Calu3 (cell line): ENCODE measurements at regions not wholly inside any gene's neighbourhood (a gene's known extent, or its start where the extent isn't known, plus 50 kb on each side); places are given as distances from the start of the nearest gene placed in this dataset.

Experiments
- BruUV-seq: library from RNA; stranded (reverse); fragments of 400-500 nt; replicated peaks from 2 replicates; lab custom pipeline; 2021; lab: Mats Ljungman, UMichigan
- CTCF ChIA-PET: fragments of 300-600 bp; sonication (Branson Sonifier 250); formaldehyde crosslinking; loops from one replicate; lab custom pipeline; 2022; ENCODE audit warnings: antibody characterized with exemption; lab: Charles Lee
- DNase-seq: peaks from one replicate; pipeline ENCODE4 v3.0.0; 2022
- H3K27ac Mint-ChIP-seq: one replicate; pipeline ENCODE4 v1.8.0; 2022; ENCODE audit warnings: mixed read lengths; ENCODE audit not compliant: unreplicated experiment
- H3K27me3 Mint-ChIP-seq: one replicate; pipeline ENCODE4 v1.8.0; 2022; ENCODE audit warnings: mixed read lengths; ENCODE audit not compliant: unreplicated experiment
- H3K36me3 Mint-ChIP-seq: one replicate; pipeline ENCODE4 v1.8.0; 2022; ENCODE audit warnings: mild to moderate bottlenecking, moderate library complexity, mixed read lengths; ENCODE audit not compliant: insufficient read depth, unreplicated experiment
- H3K4me1 Mint-ChIP-seq: one replicate; pipeline ENCODE4 v1.8.0; 2022; ENCODE audit warnings: mild to moderate bottlenecking, low read depth, mixed read lengths; ENCODE audit not compliant: unreplicated experiment
- H3K4me3 Mint-ChIP-seq: one replicate; pipeline ENCODE4 v1.8.0; 2022; ENCODE audit warnings: mild to moderate bottlenecking, low read depth, moderate library complexity, mixed read lengths; ENCODE audit not compliant: unreplicated experiment
- H3K9me3 Mint-ChIP-seq: one replicate; pipeline ENCODE4 v1.8.0; 2022; ENCODE audit warnings: low read depth, mixed read lengths; ENCODE audit not compliant: unreplicated experiment
- CTCF ChIP-seq: fragments of 200-600 bp; IDR thresholded peaks from one replicate; pipeline ENCODE4 v1.8.0; 2022; ENCODE audit warnings: antibody characterized with exemption; ENCODE audit not compliant: unreplicated experiment
- intact Hi-C: fragments of 100-400 bp; cut with micrococcal nuclease; formaldehyde crosslinking; loops from one replicate; pipeline ENCODE4 v1.10.0; 2022; ENCODE audit not compliant: unreplicated experiment

- no peak for DNase-seq
- H3K4me1 Mint-ChIP-seq: no peaks in the 10 kb centered on the region
- H3K9me3 Mint-ChIP-seq: no peaks in the 10 kb centered on the region
- no peak for TF ChIP-seq CTCF
- H3K27me3 Mint-ChIP-seq: peaks cover 81% of the 10 kb centered on the region
- CTCF ChIA-PET: interaction anchor here (1.3 kb wide), 1 partner anchor 14 kb away, joined by 5 read pairs; no protein-coding TSS in a partner anchor
- no peak overlapping the region for H3K4me3 Mint-ChIP-seq
- no TSS peak for BruUV-seq
- no peak overlapping the region for H3K27ac Mint-ChIP-seq
- intact Hi-C loops: no loop called here
- H3K36me3 Mint-ChIP-seq: no peaks in the 10 kb centered on the region
Observed at GRCh38 chr20:59441860-59442810, 141.7 kb downstream of the EDN3 start.

GRCh38 chr20:59443550-59443949 is 143.1 kb downstream of the EDN3 start:
- H3K27ac Mint-ChIP-seq: no peak overlapping the region
- DNase-seq: no peak
- H3K36me3 Mint-ChIP-seq: no peaks in the 10 kb centered on the region
- CTCF ChIA-PET: interaction anchor here (0.5 to 1.3 kb wide), 2 partner anchors 12 to 29 kb away, joined by 4 to 5 read pairs; no protein-coding TSS in a partner anchor
- no peak overlapping the region for H3K4me3 Mint-ChIP-seq
- peaks cover 81% of the 10 kb centered on the region for H3K27me3 Mint-ChIP-seq
- intact Hi-C loops: no loop called here
- BruUV-seq: no TSS peak
- TF ChIP-seq CTCF: no peak
- H3K4me1 Mint-ChIP-seq: no peaks in the 10 kb centered on the region
- no peaks in the 10 kb centered on the region for H3K9me3 Mint-ChIP-seq

- intact Hi-C loops: no loop called here
- Mint-ChIP-seq H3K9me3 (no peaks in the 10 kb centered on the region), H3K4me1 (no peaks in the 10 kb centered on the region), H3K27ac (no peak overlapping the region), H3K4me3 (no peak overlapping the region), H3K27me3 (peaks cover 100% of the 10 kb centered on the region), H3K36me3 (no peaks in the 10 kb centered on the region)
- DNase-seq: no peak
- no peak for TF ChIP-seq CTCF
- no TSS peak for BruUV-seq
- CTCF ChIA-PET: no interaction called here
Observed at GRCh38 chr20:59446376-59446775, 146.0 kb downstream of the EDN3 start.

GRCh38 chr20:59448196-59448595 is 147.8 kb downstream of the EDN3 start:
- Mint-ChIP-seq H3K9me3 (no peaks in the 10 kb centered on the region), H3K27me3 (peaks cover 100% of the 10 kb centered on the region), H3K4me3 (no peak overlapping the region), H3K27ac (no peak overlapping the region), H3K36me3 (no peaks in the 10 kb centered on the region), H3K4me1 (no peaks in the 10 kb centered on the region)
- no peak for TF ChIP-seq CTCF
- DNase-seq: no peak
- no TSS peak for BruUV-seq
- intact Hi-C loops: no loop called here
- CTCF ChIA-PET: interaction anchor here (0.6 to 0.7 kb wide), 2 partner anchors 9 to 1209 kb away, joined by 4 to 9 read pairs; no protein-coding TSS in a partner anchor
